ENCODE measurements at regions not wholly inside any gene's neighbourhood (a gene's known extent, or its start where the extent isn't known, plus 50 kb on each side); places are given as distances from the start of the nearest gene placed in this dataset.

GRCh38 chr6:139833592-139833991, 459.1 kb upstream of the CITED2 start:
- Mint-ChIP-seq H3K4me3 (ENCODE audit: unreplicated experiment) (no peak overlapping the region), H3K27me3 (ENCODE audit: insufficient read depth, unreplicated experiment) (no peaks in the 10 kb centered on the region), H3K36me3 (ENCODE audit: insufficient read depth, unreplicated experiment) (no peaks in the 10 kb centered on the region), H3K9me3 (ENCODE audit: unreplicated experiment) (no peaks in the 10 kb centered on the region), H3K27ac (ENCODE audit: low read depth, unreplicated experiment) (peak overlapping the region; percentile 7), H3K4me1 (ENCODE audit: insufficient read depth, unreplicated experiment) (no peaks in the 10 kb centered on the region)
- TF ChIP-seq CTCF (IDR thresholded peaks at IDR 0.05; ENCODE audit: unreplicated experiment) = no peak
- no TSS peak for BruUV-seq (replicated peaks)
- intact Hi-C loops (cut with micrococcal nuclease) = no loop called here
- POLR2A ChIA-PET = no interaction called here
- no peak for DNase-seq (ENCODE audit: unreplicated experiment)
- CTCF ChIA-PET = no interaction called here

DNA sequence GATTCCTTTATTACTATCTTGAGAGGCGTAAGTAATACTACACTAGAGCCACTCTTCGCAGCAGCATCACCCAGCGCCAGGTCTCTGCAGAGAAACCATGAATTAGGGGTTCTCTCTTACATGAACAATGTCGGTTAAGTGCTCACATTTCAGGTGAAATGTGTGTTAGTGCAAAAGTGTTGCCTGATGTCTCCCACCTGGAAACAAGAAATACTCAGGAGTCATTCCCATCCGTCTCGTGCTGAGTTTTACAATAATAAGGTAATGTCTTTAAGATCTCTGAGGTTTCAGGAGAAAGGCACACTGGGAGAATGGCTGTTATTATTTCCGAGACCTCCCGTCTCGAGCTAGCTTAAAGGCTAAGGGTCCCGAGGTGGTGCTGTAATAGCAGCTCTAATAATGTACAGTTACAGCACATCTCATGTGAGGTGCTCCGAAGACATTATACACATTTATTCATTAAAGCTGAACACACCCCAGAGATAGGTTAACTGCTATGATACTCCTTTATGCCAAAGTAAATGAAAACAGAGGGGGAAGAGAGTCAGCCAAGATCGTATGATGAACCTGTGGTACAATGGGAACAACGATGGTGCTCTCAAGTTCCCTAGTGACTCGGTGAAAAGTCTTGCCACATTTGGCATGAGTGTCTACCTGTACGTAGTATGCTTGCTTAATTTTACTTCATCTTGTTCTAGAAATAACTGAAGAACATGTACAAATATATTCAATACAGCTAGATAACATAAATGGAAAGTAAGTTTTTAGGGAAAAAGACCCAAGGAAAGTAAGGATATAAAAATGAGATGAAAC, 458.3 kb upstream of the CITED2 start:
- BruUV-seq (replicated peaks) = no TSS peak
- no peak overlapping the region for H3K27ac Mint-ChIP-seq (ENCODE audit: low read depth, unreplicated experiment)
- H3K4me1 Mint-ChIP-seq (ENCODE audit: insufficient read depth, unreplicated experiment) = no peaks in the 10 kb centered on the region
- no peak for TF ChIP-seq CTCF (IDR thresholded peaks at IDR 0.05; ENCODE audit: unreplicated experiment)
- no peaks in the 10 kb centered on the region for H3K36me3 Mint-ChIP-seq (ENCODE audit: insufficient read depth, unreplicated experiment)
- ChIA-PET CTCF (interaction anchor here (0.7 kb wide), 1 partner anchor 16 kb away, joined by 3 read pairs; no protein-coding TSS in a partner anchor), POLR2A (no interaction called here)
- no peaks in the 10 kb centered on the region for H3K9me3 Mint-ChIP-seq (ENCODE audit: unreplicated experiment)
- intact Hi-C loops (cut with micrococcal nuclease) = no loop called here
- H3K27me3 Mint-ChIP-seq (ENCODE audit: insufficient read depth, unreplicated experiment) = no peaks in the 10 kb centered on the region
- no peak for DNase-seq (ENCODE audit: unreplicated experiment)
- no peak overlapping the region for H3K4me3 Mint-ChIP-seq (ENCODE audit: unreplicated experiment)

GRCh38 chr6:139829576-139829975, 455.1 kb upstream of the CITED2 start:
- POLR2A ChIA-PET = no interaction called here
- intact Hi-C loops (cut with micrococcal nuclease) = no loop called here
- Mint-ChIP-seq H3K27me3 (ENCODE audit: insufficient read depth, unreplicated experiment) (no peaks in the 10 kb centered on the region), H3K4me1 (ENCODE audit: insufficient read depth, unreplicated experiment) (no peaks in the 10 kb centered on the region), H3K36me3 (ENCODE audit: insufficient read depth, unreplicated experiment) (no peaks in the 10 kb centered on the region), H3K9me3 (ENCODE audit: unreplicated experiment) (no peaks in the 10 kb centered on the region), H3K27ac (ENCODE audit: low read depth, unreplicated experiment) (no peak overlapping the region), H3K4me3 (ENCODE audit: unreplicated experiment) (no peak overlapping the region)
- CTCF ChIA-PET = no interaction called here
- DNase-seq (ENCODE audit: unreplicated experiment) = no peak
- no peak for TF ChIP-seq CTCF (IDR thresholded peaks at IDR 0.05; ENCODE audit: unreplicated experiment)
- BruUV-seq (replicated peaks) = no TSS peak

- Mint-ChIP-seq H3K9me3 (ENCODE audit: unreplicated experiment) (no peaks in the 10 kb centered on the region), H3K4me3 (ENCODE audit: unreplicated experiment) (no peak overlapping the region), H3K27ac (ENCODE audit: low read depth, unreplicated experiment) (no peak overlapping the region), H3K4me1 (ENCODE audit: insufficient read depth, unreplicated experiment) (no peaks in the 10 kb centered on the region), H3K27me3 (ENCODE audit: insufficient read depth, unreplicated experiment) (no peaks in the 10 kb centered on the region), H3K36me3 (ENCODE audit: insufficient read depth, unreplicated experiment) (no peaks in the 10 kb centered on the region)
- TF ChIP-seq CTCF (IDR thresholded peaks at IDR 0.05; ENCODE audit: unreplicated experiment) = no peak
- no peak for DNase-seq (ENCODE audit: unreplicated experiment)
- intact Hi-C loops (cut with micrococcal nuclease) = no loop called here
- ChIA-PET CTCF (no interaction called here), POLR2A (no interaction called here)
- no TSS peak for BruUV-seq (replicated peaks)
These were observed 454.5 kb upstream of the CITED2 start for GRCh38 chr6:139828751-139829519.

All from MCF 10A (cell line).